ENCODE measurements at regions not wholly inside any gene's neighbourhood (a gene's known extent, or its start where the extent isn't known, plus 50 kb on each side); places are given as distances from the start of the nearest gene placed in this dataset.

- TF ChIP-seq CTCF (conservative IDR thresholded peaks at IDR 0.05; ENCODE audit: low read depth, low read length), result no peak
- no peak overlapping the region for H3K4me3 ChIP-seq (ENCODE audit: low read depth, low read length)
- no peak for DNase-seq (ENCODE audit: low read depth)
Observed at GRCh38 chr13:65868884-65869283, 1361.3 kb downstream of the PCDH9 start.

- H3K4me3 ChIP-seq (ENCODE audit: low read depth, low read length), result no peak overlapping the region
- no peak for TF ChIP-seq CTCF (conservative IDR thresholded peaks at IDR 0.05; ENCODE audit: low read depth, low read length)
- DNase-seq (ENCODE audit: low read depth), result no peak
Observed at GRCh38 chr13:65868099-65868498, 1362.0 kb downstream of the PCDH9 start.

GRCh38 chr13:65866138-65866537 is 1364.0 kb downstream of the PCDH9 start:
- no peak for DNase-seq (ENCODE audit: low read depth)
- H3K4me3 ChIP-seq (ENCODE audit: low read depth, low read length), result no peak overlapping the region
- no peak for TF ChIP-seq CTCF (conservative IDR thresholded peaks at IDR 0.05; ENCODE audit: low read depth, low read length)

- H3K4me3 ChIP-seq (ENCODE audit: low read depth, low read length), result no peak overlapping the region
- DNase-seq (ENCODE audit: low read depth), result no peak
- no peak for TF ChIP-seq CTCF (conservative IDR thresholded peaks at IDR 0.05; ENCODE audit: low read depth, low read length)
Observed at GRCh38 chr13:65865206-65865605, 1364.9 kb downstream of the PCDH9 start.

- DNase-seq (ENCODE audit: low read depth), result no peak
- TF ChIP-seq CTCF (conservative IDR thresholded peaks at IDR 0.05; ENCODE audit: low read depth, low read length), result no peak
- no peak overlapping the region for H3K4me3 ChIP-seq (ENCODE audit: low read depth, low read length)
Observed at GRCh38 chr13:65864039-65864438, 1366.1 kb downstream of the PCDH9 start.

GRCh38 chr13:65860306-65860705 is 1369.8 kb downstream of the PCDH9 start:
- H3K4me3 ChIP-seq (ENCODE audit: low read depth, low read length), result no peak overlapping the region
- no peak for TF ChIP-seq CTCF (conservative IDR thresholded peaks at IDR 0.05; ENCODE audit: low read depth, low read length)
- no peak for DNase-seq (ENCODE audit: low read depth)

GRCh38 chr13:65857942-65858565 is 1372.1 kb downstream of the PCDH9 start:
- no peak overlapping the region for H3K4me3 ChIP-seq (ENCODE audit: low read depth, low read length)
- DNase-seq (ENCODE audit: low read depth), result no peak
- no peak for TF ChIP-seq CTCF (conservative IDR thresholded peaks at IDR 0.05; ENCODE audit: low read depth, low read length)
